Spinal cord (tissue), 9 donors: ENCODE measurements at regions not wholly inside any gene's neighbourhood (a gene's known extent, or its start where the extent isn't known, plus 50 kb on each side); places are given as distances from the start of the nearest gene placed in this dataset.

Source experiments
- DNase-seq, 6 donors: peaks; one replicate each; pipeline versions ENCODE4 v3.0.0 to v3.0.0-alpha.2; 2013 to 2015; ENCODE audit warnings: low spot score in 6 of 6, low read depth in 4 of 6
- H3K27ac ChIP-seq: one replicate; pipeline ENCODE4 v1.5.1; 2013; ENCODE audit warnings: low read depth, low read length, control low read depth
- H3K27me3 ChIP-seq: one replicate; pipeline ENCODE4 v1.6.1; 2013; ENCODE audit warnings: low read length; ENCODE audit not compliant: control insufficient read depth, insufficient read depth
- H3K36me3 ChIP-seq: one replicate; pipeline ENCODE4 v1.6.1; 2013; ENCODE audit warnings: low read length; ENCODE audit not compliant: control insufficient read depth, insufficient read depth
- H3K4me1 ChIP-seq: one replicate; pipeline ENCODE4 v1.6.1; 2013; ENCODE audit warnings: low read length; ENCODE audit not compliant: control insufficient read depth, insufficient read depth
- H3K4me3 ChIP-seq: one replicate; pipeline ENCODE4 v1.5.1; 2013; ENCODE audit warnings: low read depth, low read length, control low read depth
- H3K9me3 ChIP-seq: one replicate; pipeline ENCODE4 v1.6.1; 2013; ENCODE audit warnings: low read length; ENCODE audit not compliant: control insufficient read depth, insufficient read depth
- WGBS: methylation state at CpG from one replicate; pipeline ENCODE4 v1.1.5; 2013; ENCODE audit warnings: missing lambda C conversion rate; ENCODE audit not compliant: insufficient coverage; 5-methylcytosine and 5-hydroxymethylcytosine counted together
- donor health status: healthy.

DNA sequence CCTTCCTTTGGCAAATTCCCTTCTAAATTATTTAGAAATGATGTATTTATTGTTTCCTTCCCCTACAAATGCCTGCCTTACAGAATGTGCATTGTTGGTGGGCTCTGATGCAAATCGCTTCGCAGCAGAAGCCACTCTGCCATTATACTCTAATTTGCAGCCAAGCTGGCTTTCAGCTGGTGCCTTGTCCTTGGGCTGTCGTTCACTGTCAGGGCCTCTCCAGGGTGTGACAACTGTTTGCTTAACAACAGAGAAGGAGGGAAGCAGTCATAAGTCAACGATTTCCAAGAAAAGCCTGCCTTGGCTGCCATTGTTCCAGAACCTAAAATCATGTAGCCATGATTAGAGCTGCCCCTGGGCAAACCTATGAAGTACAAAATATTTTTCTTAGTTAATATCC lies 260.1 kb upstream of the RGMB start:
- Histone ChIP-seq H3K4me3 (no peak overlapping the region), H3K4me1 (no peaks in the 10 kb centered on the region)
- DNase-seq, result peak in 2 of 6 donors; percentile 59 to 82

GRCh38 chr5:98514215-98514614 lies 259.2 kb upstream of the RGMB start:
- Histone ChIP-seq H3K36me3 (no peaks in the 10 kb centered on the region), H3K4me3 (no peak overlapping the region), H3K27ac (no peak overlapping the region), H3K27me3 (no peaks in the 10 kb centered on the region), H3K4me1 (no peaks in the 10 kb centered on the region), H3K9me3 (no peaks in the 10 kb centered on the region)
- 40% methylated on average over 1 of the region's 3 CpGs for WGBS
- DNase-seq, result no peak

More for the DNA sequence above, 260.1 kb upstream of the RGMB start:
- no peaks in the 10 kb centered on the region for H3K9me3 ChIP-seq
- H3K27me3 ChIP-seq, result no peaks in the 10 kb centered on the region
- no peak overlapping the region for H3K27ac ChIP-seq
- no peaks in the 10 kb centered on the region for H3K36me3 ChIP-seq
- 0% methylated on average over 2 of the region's 4 CpGs for WGBS

- no peak overlapping the region for H3K4me3 ChIP-seq
- H3K27me3 ChIP-seq, result no peaks in the 10 kb centered on the region
- no peaks in the 10 kb centered on the region for H3K4me1 ChIP-seq
- DNase-seq, result no peak
- H3K36me3 ChIP-seq, result no peaks in the 10 kb centered on the region
- WGBS, result 100% methylated on average over 1 of the region's 4 CpGs
- H3K9me3 ChIP-seq, result no peaks in the 10 kb centered on the region
- no peak overlapping the region for H3K27ac ChIP-seq
Measured at GRCh38 chr5:98516701-98517100, 256.8 kb upstream of the RGMB start.

DNA sequence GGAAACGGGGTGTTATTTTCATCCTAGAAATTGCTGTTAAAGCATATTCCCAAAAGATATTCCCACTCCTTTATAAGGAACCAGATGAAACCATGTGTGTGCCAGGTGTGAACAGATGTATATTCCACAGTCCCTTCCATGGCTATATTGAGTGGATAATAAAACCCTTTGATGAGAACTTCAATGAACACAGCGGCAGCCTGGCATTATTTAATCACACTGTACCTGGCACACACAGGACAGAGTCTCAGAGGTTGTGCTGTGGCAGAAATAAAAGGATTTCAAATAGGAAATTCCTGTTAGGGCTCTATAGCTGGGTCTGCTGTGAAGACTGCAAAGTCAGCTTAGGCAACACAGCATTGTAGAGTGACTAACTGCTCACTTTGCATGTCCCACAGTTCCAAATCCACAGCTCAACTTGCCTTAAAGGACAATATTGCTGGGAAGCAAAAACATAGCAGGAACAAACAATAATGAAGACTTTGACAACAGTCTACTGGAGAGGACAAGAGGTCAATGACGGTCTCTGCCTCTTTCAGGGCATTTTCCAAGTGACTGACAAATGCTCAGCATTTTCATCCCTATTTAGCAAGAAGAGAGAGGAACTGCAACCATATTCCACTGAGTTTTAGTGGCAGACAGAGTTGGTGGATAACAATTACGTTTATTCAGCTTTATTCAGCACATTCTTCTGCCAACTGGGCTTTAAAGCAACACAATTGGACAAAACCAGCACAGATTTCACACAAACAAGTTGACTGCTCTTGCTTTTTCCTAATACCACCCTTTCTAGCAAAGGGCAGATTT lies 255.7 kb upstream of the RGMB start:
- Histone ChIP-seq H3K27ac (no peak overlapping the region), H3K27me3 (no peaks in the 10 kb centered on the region), H3K9me3 (no peaks in the 10 kb centered on the region), H3K4me3 (no peak overlapping the region), H3K36me3 (no peaks in the 10 kb centered on the region), H3K4me1 (no peaks in the 10 kb centered on the region)
- DNase-seq, result peak in 1 of 6 donors; percentile 24
- 25% methylated on average over 1 of the region's 4 CpGs for WGBS

- H3K27ac ChIP-seq, result no peak overlapping the region
- no peak for DNase-seq
- H3K4me3 ChIP-seq, result no peak overlapping the region
- no peaks in the 10 kb centered on the region for H3K27me3 ChIP-seq
- no CpG with 5 or more reads among the region's 1 CpG for WGBS
- no peaks in the 10 kb centered on the region for H3K4me1 ChIP-seq
- no peaks in the 10 kb centered on the region for H3K9me3 ChIP-seq
- no peaks in the 10 kb centered on the region for H3K36me3 ChIP-seq
Measured at GRCh38 chr5:98518754-98519153, 254.7 kb upstream of the RGMB start.

GRCh38 chr5:98519571-98519970 lies 253.9 kb upstream of the RGMB start:
- Histone ChIP-seq H3K27me3 (no peaks in the 10 kb centered on the region), H3K36me3 (no peaks in the 10 kb centered on the region), H3K27ac (no peak overlapping the region), H3K4me1 (no peaks in the 10 kb centered on the region), H3K9me3 (no peaks in the 10 kb centered on the region), H3K4me3 (no peak overlapping the region)
- no peak for DNase-seq
- no CpG with 5 or more reads among the region's 4 CpGs for WGBS

GRCh38 chr5:98521821-98522220 lies 251.6 kb upstream of the RGMB start:
- WGBS, result no CpG with 5 or more reads among the region's 3 CpGs
- H3K27me3 ChIP-seq, result no peaks in the 10 kb centered on the region
- H3K27ac ChIP-seq, result no peak overlapping the region
- H3K36me3 ChIP-seq, result no peaks in the 10 kb centered on the region
- no peaks in the 10 kb centered on the region for H3K9me3 ChIP-seq
- H3K4me3 ChIP-seq, result no peak overlapping the region
- DNase-seq, result no peak
- no peaks in the 10 kb centered on the region for H3K4me1 ChIP-seq

DNA sequence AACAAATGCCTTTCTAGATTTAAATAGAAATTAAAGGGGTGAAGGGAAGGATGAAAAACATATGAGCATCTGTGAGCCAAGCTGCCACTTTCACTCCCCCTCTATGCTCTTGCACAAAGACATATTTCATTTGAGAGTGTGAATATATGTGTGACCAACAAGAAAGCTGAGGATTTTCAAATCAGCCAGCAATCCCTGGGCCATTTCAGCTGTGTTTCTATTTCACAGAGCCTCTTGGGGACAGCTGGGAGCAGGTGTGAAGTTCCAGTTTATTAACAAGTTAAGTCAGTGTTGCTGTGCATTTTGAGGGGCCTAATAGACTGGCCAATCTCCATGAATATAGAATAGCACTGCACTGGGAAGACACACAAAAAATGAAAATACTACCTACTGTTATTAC lies 248.7 kb upstream of the RGMB start:
- Histone ChIP-seq H3K27me3 (no peaks in the 10 kb centered on the region), H3K36me3 (no peaks in the 10 kb centered on the region), H3K9me3 (no peaks in the 10 kb centered on the region), H3K4me1 (no peaks in the 10 kb centered on the region), H3K27ac (no peak overlapping the region), H3K4me3 (no peak overlapping the region)
- DNase-seq, result peak in 2 of 6 donors; percentile 62 to 67

- H3K27ac ChIP-seq, result no peak overlapping the region
- H3K27me3 ChIP-seq, result no peaks in the 10 kb centered on the region
- H3K9me3 ChIP-seq, result no peaks in the 10 kb centered on the region
- no peaks in the 10 kb centered on the region for H3K36me3 ChIP-seq
- no peak for DNase-seq
- no peaks in the 10 kb centered on the region for H3K4me1 ChIP-seq
- H3K4me3 ChIP-seq, result no peak overlapping the region
Measured at GRCh38 chr5:98527846-98528245, 245.6 kb upstream of the RGMB start.

DNA sequence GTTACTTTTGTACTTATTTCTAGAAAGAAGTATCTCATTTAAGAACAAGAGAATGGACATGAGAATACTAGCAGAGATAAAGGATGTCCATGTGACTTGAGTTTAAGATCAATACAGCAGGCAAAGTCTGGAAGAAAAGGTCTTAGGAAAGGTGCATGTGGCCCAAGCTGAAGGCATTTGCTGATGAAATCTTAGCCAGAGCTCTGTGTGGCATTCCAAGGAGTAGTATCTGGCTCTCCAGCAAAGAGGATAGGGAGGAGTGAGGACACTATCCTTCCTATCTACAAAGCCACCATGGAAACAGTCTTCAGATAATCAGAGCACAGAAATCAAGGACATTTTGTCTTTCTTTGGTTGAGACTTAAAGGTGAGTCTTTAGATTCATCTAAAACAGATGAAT lies 244.1 kb upstream of the RGMB start:
- Histone ChIP-seq H3K27ac (no peak overlapping the region), H3K4me1 (no peaks in the 10 kb centered on the region), H3K36me3 (no peaks in the 10 kb centered on the region), H3K4me3 (no peak overlapping the region), H3K27me3 (no peaks in the 10 kb centered on the region), H3K9me3 (no peaks in the 10 kb centered on the region)
- no peak for DNase-seq
